ENCODE measurements at regions not wholly inside any gene's neighbourhood (a gene's known extent, or its start where the extent isn't known, plus 50 kb on each side); places are given as distances from the start of the nearest gene placed in this dataset.

- no peak for DNase-seq
Measured at GRCh38 chr13:78201411-78201810, 282.8 kb upstream of the EDNRB start.

DNA sequence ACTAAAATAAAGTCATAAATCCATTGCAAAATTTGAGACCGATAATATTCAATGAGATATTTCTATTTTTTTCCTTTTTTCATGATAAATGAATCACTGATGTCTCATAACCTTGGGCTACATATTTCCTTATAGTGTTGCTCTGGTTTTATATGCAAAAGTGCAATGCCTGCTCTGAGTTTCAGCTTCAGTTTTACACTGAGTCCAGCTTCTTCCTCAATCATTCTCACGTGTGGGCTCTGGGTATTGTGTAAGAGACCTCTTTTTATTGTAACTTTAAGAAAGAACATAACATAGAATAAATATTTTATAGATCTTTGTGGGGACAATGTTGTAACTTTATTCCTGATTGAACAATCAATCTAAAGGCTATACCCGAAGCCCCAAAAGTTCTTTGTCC is 280.2 kb upstream of the EDNRB start:
- peak; percentile 34 for DNase-seq

GRCh38 chr13:78198419-78198818 is 279.8 kb upstream of the EDNRB start:
- no peak for DNase-seq

DNA sequence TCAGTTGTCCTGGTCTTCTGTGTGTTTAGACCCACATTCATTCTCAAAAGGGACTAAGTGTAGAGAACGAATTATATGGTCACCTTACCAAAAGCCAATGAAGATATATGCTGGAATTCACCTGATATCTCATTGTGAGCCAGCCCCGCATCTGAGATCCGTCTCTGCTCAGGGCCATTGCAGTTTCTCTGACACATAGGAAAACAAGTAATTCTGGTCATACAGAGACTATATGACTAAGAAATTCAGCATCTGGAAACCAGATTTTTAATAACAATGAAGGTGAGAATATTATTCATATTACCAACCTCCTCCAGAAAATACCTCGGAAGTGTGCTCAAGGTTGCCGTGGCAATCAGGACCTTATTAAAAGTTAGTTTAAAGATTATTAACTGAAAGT is 278.6 kb upstream of the EDNRB start:
- DNase-seq = no peak

GRCh38 chr13:78194904-78195639 is 276.4 kb upstream of the EDNRB start:
- DNase-seq = peak; percentile 69

- DNase-seq = peak; percentile 33
Measured at GRCh38 chr13:78193846-78194245, 275.2 kb upstream of the EDNRB start.

GRCh38 chr13:78192716-78193115 is 274.1 kb upstream of the EDNRB start:
- peak; percentile 90 for DNase-seq

DNA sequence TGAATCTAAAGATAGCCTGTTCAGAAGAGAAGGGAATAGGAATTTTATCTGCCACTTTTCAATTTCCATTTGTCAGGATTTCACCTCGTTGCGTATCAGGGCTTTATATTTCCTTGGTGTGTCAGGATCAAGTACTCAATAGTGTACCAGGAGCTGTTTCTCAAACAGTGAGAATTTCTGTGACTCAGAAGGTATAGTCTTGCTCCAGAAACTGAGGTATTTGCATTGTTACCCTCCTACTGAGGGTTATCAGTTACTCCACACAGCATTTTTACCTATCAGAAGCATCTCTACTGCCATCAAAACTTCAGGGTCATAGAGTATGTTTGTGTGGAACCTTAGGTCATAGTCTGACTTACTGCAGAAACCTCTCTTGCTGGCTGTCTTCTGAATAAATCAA is 271.7 kb upstream of the EDNRB start:
- no peak for DNase-seq

- no peak for DNase-seq
Measured at GRCh38 chr13:78187781-78188180, 269.1 kb upstream of the EDNRB start.

GRCh38 chr13:78185700-78186099 is 267.1 kb upstream of the EDNRB start:
- DNase-seq = no peak

- DNase-seq = peak; percentile 77
Measured at GRCh38 chr13:78183732-78184131, 265.1 kb upstream of the EDNRB start.

DNA sequence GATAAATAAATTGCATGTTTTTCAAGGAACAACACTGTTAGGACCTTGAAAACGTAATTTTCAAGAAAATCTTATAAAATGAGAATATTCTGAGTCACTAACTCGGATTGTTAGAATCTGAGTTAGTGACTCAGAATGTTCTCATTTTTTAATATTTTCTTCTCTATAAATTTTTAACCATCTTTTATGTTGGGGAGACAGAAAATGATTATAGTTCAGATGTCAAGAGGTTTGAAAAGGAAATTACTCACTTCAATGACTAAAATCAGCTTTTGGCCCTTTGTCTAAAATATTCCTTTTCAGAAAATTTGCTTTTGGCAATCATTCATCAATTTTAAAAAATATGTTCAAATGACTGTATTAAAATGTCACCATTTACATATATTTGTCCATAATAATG is 264.2 kb upstream of the EDNRB start:
- peak; percentile 69 for DNase-seq

DNA sequence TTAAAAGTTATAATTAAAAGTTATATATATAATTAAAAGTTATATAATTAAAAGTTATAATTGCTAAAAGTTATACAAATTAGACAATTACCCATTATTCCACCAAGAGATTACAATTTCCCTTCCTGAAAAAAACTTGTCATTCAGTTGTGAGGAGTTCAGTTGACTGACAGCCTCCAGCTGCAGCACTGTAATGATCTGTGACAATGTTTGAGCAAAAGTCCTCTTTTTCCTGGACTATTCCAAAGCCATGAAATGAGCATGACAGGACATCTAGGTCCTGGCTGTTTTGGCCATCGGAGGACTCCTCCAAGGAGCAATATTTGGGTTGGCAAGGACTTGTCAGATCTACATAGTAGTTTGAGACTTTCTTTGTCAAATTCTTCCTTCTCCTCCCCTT is 258.7 kb upstream of the EDNRB start:
- no peak for DNase-seq

GRCh38 chr13:78176880-78177279 is 258.2 kb upstream of the EDNRB start:
- no peak for DNase-seq

DNA sequence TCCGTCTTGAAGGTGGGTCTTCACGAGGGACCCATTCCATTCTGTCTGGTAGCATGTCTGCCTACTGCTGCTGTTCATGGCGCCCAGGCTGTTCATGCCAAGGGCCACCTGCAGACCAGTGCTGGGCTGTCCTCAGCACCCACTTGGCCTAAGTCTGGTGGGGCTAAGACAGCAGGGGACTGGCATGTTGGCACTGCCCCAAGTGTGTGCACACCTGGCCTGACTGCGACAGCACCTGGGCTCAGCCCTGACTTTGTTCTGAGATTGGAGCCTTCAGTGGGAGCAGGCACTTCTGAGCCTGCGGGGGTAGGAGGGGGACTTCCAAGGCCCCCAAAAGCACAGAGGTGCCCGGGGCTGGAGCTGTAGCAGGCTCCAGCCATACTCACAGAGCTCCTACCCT is 250.8 kb upstream of the EDNRB start:
- no peak for DNase-seq

DNA sequence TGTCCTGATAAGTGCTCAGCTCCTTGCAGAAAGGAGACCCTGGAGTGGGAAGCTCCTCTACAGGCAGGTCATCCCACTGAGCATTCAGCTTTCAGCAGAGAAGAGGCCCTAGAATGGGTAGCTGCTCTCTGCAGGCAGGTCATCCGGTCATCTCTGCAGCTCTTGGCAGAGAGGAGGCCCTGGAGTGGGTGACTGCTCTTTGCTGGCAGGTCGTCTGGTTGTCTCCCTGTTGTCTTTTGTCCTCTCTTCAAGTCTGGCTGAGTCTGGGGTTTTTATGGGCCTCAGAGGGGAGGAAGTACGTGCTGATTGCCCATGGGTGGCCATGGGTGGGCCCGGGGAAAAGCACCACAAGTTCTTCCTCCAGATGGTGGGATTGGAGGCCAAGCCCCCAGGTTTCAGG is 250.3 kb upstream of the EDNRB start:
- DNase-seq = no peak

GRCh38 chr13:78161266-78161665 is 242.6 kb upstream of the EDNRB start:
- DNase-seq = no peak

- DNase-seq = peak; percentile 94
Measured at GRCh38 chr13:78160793-78161192, 242.2 kb upstream of the EDNRB start.

GRCh38 chr13:78152415-78152814 is 233.8 kb upstream of the EDNRB start:
- DNase-seq = no peak

DNA sequence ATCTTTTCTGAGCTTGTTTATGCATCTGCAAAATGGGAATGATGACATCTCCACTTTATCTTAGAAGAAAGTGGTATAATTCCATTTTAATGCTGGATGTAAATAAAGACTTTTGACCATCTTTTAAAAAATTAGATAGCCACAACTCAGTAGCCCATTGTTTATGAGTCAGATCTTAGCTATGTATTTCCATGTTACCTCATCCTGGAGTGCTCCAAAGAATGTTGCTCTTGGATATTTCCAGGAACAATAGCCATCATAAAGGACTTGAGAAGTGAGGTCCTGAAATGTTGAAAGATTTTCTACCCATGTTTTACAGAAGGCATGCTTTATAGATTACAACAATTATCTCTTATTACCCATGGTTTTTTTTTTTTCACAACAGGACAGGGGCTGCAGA is 229.3 kb upstream of the EDNRB start:
- peak; percentile 90 for DNase-seq

DNA sequence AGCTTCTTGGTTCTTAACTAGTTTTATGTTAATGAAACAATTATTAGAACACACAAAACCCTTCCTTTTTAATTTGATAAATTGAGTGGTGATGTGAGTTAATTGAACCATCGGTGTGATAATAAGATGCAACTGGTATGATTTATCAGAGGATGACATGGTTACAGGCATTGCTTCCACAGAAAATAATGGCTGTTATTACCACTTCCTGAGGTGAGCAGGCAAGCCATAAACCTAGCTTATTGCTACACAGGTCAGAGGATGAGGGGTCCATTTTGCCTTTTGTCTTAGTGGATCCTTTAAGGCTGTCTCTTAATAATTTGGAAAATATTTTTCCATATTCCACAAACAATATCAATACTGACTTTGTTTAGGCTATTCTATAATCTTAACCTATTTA is 226.6 kb upstream of the EDNRB start:
- no peak for DNase-seq

DNA sequence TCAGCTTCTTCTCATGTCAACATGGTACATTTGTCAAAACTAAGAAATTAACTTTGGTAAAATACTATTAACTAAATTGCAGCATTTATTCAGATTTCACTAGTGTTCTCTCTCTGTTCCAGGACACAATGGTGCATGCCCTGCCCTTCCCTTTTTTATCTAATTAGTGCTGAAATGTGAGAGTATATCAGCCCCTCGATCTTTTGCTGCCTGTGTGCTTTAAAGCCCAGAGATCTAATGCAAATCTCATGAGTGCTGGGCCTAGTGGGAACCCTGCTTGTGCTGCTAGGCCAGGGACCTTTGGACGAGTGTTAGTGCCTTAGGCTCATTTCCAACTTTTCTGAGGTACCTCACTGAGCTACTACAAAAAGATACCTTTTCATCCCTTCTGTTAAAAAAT is 221.1 kb upstream of the EDNRB start:
- DNase-seq = no peak

DNA sequence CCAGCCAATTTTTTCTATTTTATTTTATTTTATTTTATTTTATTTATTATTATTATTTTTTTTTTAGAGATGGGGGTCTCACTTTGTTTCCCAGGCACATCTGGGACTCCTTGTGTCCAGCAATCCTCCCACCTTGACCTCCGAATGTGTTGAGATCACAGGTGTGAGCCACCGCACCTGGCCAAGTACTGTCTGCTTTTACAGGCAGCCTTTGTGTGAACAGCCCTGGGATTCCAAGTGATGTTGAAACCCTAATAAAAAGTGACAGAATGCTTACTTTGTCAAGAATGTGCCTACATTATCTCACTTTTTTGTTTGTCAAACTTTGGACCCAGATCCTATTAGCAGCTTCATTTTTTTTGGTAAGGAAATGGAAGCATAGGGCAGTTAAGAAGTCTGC is 220.1 kb upstream of the EDNRB start:
- no peak for DNase-seq

DNA sequence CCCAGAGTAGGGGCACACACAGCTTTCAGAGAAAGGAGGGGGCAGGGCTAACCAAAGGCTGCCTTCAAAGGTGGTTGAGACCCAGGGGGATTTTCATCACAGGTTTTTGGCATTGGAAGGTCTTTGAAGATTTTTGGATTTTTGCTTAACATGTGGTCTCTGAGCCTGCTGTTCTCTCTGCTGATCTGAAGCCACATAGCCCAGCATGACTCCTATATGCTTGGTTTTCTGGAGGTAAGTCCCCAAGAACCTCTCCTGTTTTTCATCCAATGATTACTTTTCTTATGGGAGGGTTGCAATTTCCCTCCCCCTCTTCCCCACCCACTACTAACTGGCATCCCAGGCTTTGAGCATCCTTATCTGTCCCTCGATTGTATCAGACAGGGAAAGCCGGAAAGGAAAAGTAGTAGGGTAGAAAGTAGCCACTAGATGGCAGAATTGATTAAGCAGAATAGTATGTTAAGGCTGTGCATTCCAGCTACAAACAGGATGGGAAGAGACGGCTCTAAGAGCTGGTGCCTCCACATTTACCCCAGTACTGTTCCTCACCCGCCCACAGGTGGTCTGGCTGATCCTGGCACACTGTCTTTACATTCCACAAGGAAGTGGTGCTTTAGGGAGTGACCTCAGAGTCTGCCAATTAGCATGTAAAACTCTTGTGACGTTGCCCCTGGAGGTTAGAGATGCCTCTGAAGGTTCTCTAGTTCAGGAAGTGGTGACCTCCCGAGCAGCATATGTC is 218.9 kb upstream of the EDNRB start:
- DNase-seq = peak; percentile 68

GRCh38 chr13:78136966-78137365 is 218.3 kb upstream of the EDNRB start:
- DNase-seq = no peak
